Endothelial cell of umbilical vein (primary cell): ENCODE measurements at regions not wholly inside any gene's neighbourhood (a gene's known extent, or its start where the extent isn't known, plus 50 kb on each side); places are given as distances from the start of the nearest gene placed in this dataset.

Experiments
- BruUV-seq: library from RNA; stranded (reverse); fragments of 400-500 nt; replicated peaks from 2 replicates; lab custom pipeline; 2021; lab: Mats Ljungman, UMichigan
- CTCF ChIA-PET: fragments of 300-600, 350-600 bp; sonication (Branson Sonifier 250); formaldehyde crosslinking; loops from one replicate; lab custom pipeline; 2021; ENCODE audit warnings: antibody characterized with exemption, inconsistent platforms; lab: Charles Lee
- POLR2A ChIA-PET: fragments of 300-600, 350-600 bp; sonication (Branson Sonifier 250); formaldehyde crosslinking; loops from one replicate; lab custom pipeline; 2021; ENCODE audit warnings: antibody characterized with exemption, inconsistent platforms; lab: Charles Lee
- DNase-seq: peaks from one replicate; pipeline ENCODE4 v3.0.0-alpha.2; 2011; ENCODE audit warnings: low read depth, low spot score
- FAIRE-seq: peaks from 2 replicates; lab custom pipeline; 2011; peaks lifted over from hg19 to GRCh38; lab: Jason Lieb, UNC
- H2AFZ ChIP-seq: 2 replicates; pipeline ENCODE4 v1.6.0; 2012; ENCODE audit warnings: low read depth, low read length, control low read depth, inconsistent platforms
- H3K27ac ChIP-seq: 2 replicates; pipeline ENCODE4 v1.5.1; 2011; ENCODE audit warnings: low read depth, mild to moderate bottlenecking, control low read depth, low read length, moderate library complexity; ENCODE audit not compliant: insufficient read depth
- H3K27me3 ChIP-seq, 2 experiments: 2 replicates each; pipeline versions ENCODE4 v1.6.0 to v1.6.1; 2011; ENCODE audit warnings: low read length in 2 of 2, mixed read lengths in 1 of 2; ENCODE audit not compliant: control insufficient read depth in 2 of 2, insufficient read depth in 2 of 2
- H3K36me3 ChIP-seq, 2 experiments: 2 replicates in 1 of 2; 3 replicates in 1 of 2; pipeline ENCODE4 v1.5.1; 2011; ENCODE audit warnings: low read length in 2 of 2, mild to moderate bottlenecking in 1 of 2, moderate library complexity in 1 of 2; ENCODE audit not compliant: control insufficient read depth in 2 of 2, insufficient read depth in 2 of 2; ENCODE audit errors: extremely low read depth in 1 of 2
- H3K4me1 ChIP-seq: 3 replicates; pipeline ENCODE4 v1.5.1; 2011; ENCODE audit warnings: mild to moderate bottlenecking, low read length; ENCODE audit not compliant: control insufficient read depth, insufficient read depth; ENCODE audit errors: extremely low read depth
- H3K4me2 ChIP-seq: 2 replicates; pipeline ENCODE4 v1.6.1; 2011; ENCODE audit warnings: low read length, control low read depth, mixed read lengths; ENCODE audit not compliant: insufficient read depth
- H3K4me3 ChIP-seq, 3 experiments: fragments of 200-600 bp in 1 of 3; sonication (generic), shearing (Covaris generic) in 1 of 3; replicated peaks in 1 of 3; 2 replicates each; pipeline ENCODE4 v1.5.1; 2011 to 2016; ENCODE audit warnings: control low read depth in 3 of 3, low read length in 3 of 3, mild to moderate bottlenecking in 2 of 3, inconsistent platforms in 1 of 3, low read depth in 1 of 3, moderate library complexity in 1 of 3; ENCODE audit not compliant: insufficient read depth in 1 of 3
- H3K79me2 ChIP-seq: 2 replicates; pipeline ENCODE4 v1.6.0; 2012; ENCODE audit warnings: low read length, inconsistent platforms; ENCODE audit not compliant: control insufficient read depth, insufficient read depth
- H3K9ac ChIP-seq: replicated peaks from 2 replicates; pipeline ENCODE3; 2011; ENCODE audit warnings: low read length, control low read depth; ENCODE audit not compliant: insufficient read depth; ENCODE audit errors: extremely low read depth
- H3K9me1 ChIP-seq: replicated peaks from 3 replicates; pipeline ENCODE4 v1.6.0; 2011; ENCODE audit warnings: mild to moderate bottlenecking, low read length; ENCODE audit not compliant: control insufficient read depth, insufficient read depth; ENCODE audit errors: extremely low read depth
- H3K9me3 ChIP-seq: replicated peaks from 2 replicates; pipeline ENCODE4 v1.5.1; 2012; ENCODE audit warnings: low read length, inconsistent platforms; ENCODE audit not compliant: control insufficient read depth, insufficient read depth
- H4K20me1 ChIP-seq: replicated peaks from 2 replicates; pipeline ENCODE3; 2011; ENCODE audit warnings: mild to moderate bottlenecking, low read length; ENCODE audit not compliant: control insufficient read depth, insufficient read depth; ENCODE audit errors: extremely low read depth
- CTCF ChIP-seq, 2 donors: IDR thresholded peaks; 1 replicate in 1 of 2; 2 replicates in 1 of 2; pipeline ENCODE4 v1.5.1; 2011; ENCODE audit warnings: low read length in 2 of 2, mild to moderate bottlenecking in 2 of 2, moderate library complexity in 2 of 2, control low read depth in 1 of 2, inconsistent platforms in 1 of 2, low read depth in 1 of 2; ENCODE audit not compliant: insufficient read depth in 1 of 2; ENCODE audit errors: extremely low read depth in 1 of 2
- GATA2 ChIP-seq: IDR thresholded peaks from 2 replicates; pipeline ENCODE4 v1.7.0; 2011; ENCODE audit warnings: low read depth, mild to moderate bottlenecking, moderate library complexity, mixed read lengths, low read length; ENCODE audit not compliant: insufficient read length, insufficient read depth
- MAX ChIP-seq: IDR thresholded peaks from 2 replicates; pipeline ENCODE4 v1.6.1; 2011; ENCODE audit not compliant: insufficient read depth, insufficient read length
- MYC ChIP-seq: IDR thresholded peaks from one replicate; pipeline ENCODE4 v1.6.1; 2011; ENCODE audit warnings: mild to moderate bottlenecking, low read depth, low read length
- dilution Hi-C: fragments of 300-500 bp; cut with MboI; formaldehyde crosslinking; loops from one replicate; pipeline ENCODE4 v1.15.0; 2019; ENCODE audit warnings: low sequenced_read_pairs; ENCODE audit not compliant: extremely low pct_ligation_motif_present
- intact Hi-C: fragments of 100-400 bp; cut with micrococcal nuclease; formaldehyde crosslinking; loops from one replicate; pipeline ENCODE4 v1.10.0; 2022

GRCh38 chr20:16220826-16221225, 352.4 kb downstream of the KIF16B start:
- Histone ChIP-seq H3K36me3 (no peaks in the 10 kb centered on the region), H4K20me1 (no peaks in the 10 kb centered on the region), H3K4me3 (no peak overlapping the region), H3K9me1 (no peaks in the 10 kb centered on the region), H3K79me2 (no peaks in the 10 kb centered on the region), H3K9ac (no peak overlapping the region), H3K4me2 (no peak overlapping the region), H2AFZ (no peak overlapping the region), H3K27ac (no peak overlapping the region), H3K4me1 (no peaks in the 10 kb centered on the region), H3K27me3 (no peaks in the 10 kb centered on the region), H3K9me3 (peaks cover 4% of the 10 kb centered on the region)
- DNase-seq (no peak), FAIRE-seq (no peak)
- TF ChIP-seq CTCF (IDR thresholded peaks at IDR 0.05; ENCODE audit: extremely low read depth in 1 of 2, insufficient read depth in 1 of 2, low read depth in 1 of 2, low read length in 2 of 2) (no peak), MYC (no peak)
- CTCF ChIA-PET, result no interaction called here
- dilution Hi-C loops, result no loop called here
- POLR2A ChIA-PET, result no interaction called here
- intact Hi-C loops, result no loop called here
- no TSS peak for BruUV-seq

- FAIRE-seq (no peak), DNase-seq (no peak)
- TF ChIP-seq GATA2 (no peak), MAX (no peak)
- H3K4me3 ChIP-seq, result no peak overlapping the region
- H3K9me3 ChIP-seq, result peaks cover 8% of the 10 kb centered on the region
- H3K79me2 ChIP-seq, result no peaks in the 10 kb centered on the region
- H3K27ac ChIP-seq, result no peak overlapping the region
- H4K20me1 ChIP-seq, result no peaks in the 10 kb centered on the region
- H3K27me3 ChIP-seq, result no peaks in the 10 kb centered on the region
- H3K4me2 ChIP-seq, result no peak overlapping the region
- no TSS peak for BruUV-seq
- intact Hi-C loops (no loop called here), dilution Hi-C loops (no loop called here)
- no peaks in the 10 kb centered on the region for H3K4me1 ChIP-seq
- no peak overlapping the region for H2AFZ ChIP-seq
- ChIA-PET CTCF (no interaction called here), POLR2A (no interaction called here)
- no peaks in the 10 kb centered on the region for H3K36me3 ChIP-seq
- no peaks in the 10 kb centered on the region for H3K9me1 ChIP-seq
- no peak overlapping the region for H3K9ac ChIP-seq
Observed at GRCh38 chr20:16219182-16219581, 354.1 kb downstream of the KIF16B start.
